ENCODE measurements at regions not wholly inside any gene's neighbourhood (a gene's known extent, or its start where the extent isn't known, plus 50 kb on each side); places are given as distances from the start of the nearest gene placed in this dataset.

DNA sequence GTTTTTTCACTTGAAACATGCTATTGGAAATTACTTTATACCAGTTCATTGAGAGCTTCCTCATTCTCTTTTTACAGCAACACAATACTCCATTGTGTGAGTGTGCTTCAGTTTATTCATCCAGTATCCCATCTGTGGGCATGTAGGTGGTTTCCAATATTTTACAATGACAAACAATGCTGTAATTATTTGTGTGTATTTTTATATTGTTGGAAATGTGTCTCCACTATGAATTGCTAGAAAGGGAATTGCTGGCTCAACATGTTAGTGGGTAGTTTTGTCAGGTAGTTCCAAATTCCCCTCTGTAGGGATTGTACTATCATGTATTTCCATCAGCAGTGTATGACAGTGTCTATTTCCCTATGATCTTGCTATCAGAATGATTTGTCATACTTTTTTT lies 65.8 kb upstream of the MAGI1 start:
- no peaks in the 10 kb centered on the region for H3K27me3 ChIP-seq (ENCODE audit: insufficient read depth)
- no peaks in the 10 kb centered on the region for H3K4me1 ChIP-seq (ENCODE audit: insufficient read depth)
- no peaks in the 10 kb centered on the region for H3F3A ChIP-seq (replicated peaks; ENCODE audit: low read depth)
- no peak for ATAC-seq
- no peaks in the 10 kb centered on the region for H3K36me3 ChIP-seq (ENCODE audit: insufficient read depth)
- H3K4me3 Mint-ChIP-seq = no peak overlapping the region
- H3K27me3 Mint-ChIP-seq (ENCODE audit: insufficient read depth, low read depth, poor library complexity) = no peaks in the 10 kb centered on the region
- TF ChIP-seq ZNF331 (CRISPR knock-in tag; IDR thresholded peaks at IDR 0.05; ENCODE audit: low read depth) (no peak), STAT1 (IDR thresholded peaks at IDR 0.05; ENCODE audit: unreplicated experiment) (no peak), NANOG (IDR thresholded peaks at IDR 0.05; ENCODE audit: borderline replicate concordance) (no peak), ZNF114 (CRISPR knock-in tag; IDR thresholded peaks at IDR 0.05) (no peak), CREB1 (CRISPR knock-in tag; IDR thresholded peaks at IDR 0.05; ENCODE audit: low read depth) (no peak), EZH2 (IDR thresholded peaks at IDR 0.05; ENCODE audit: low read depth, unreplicated experiment) (no peak), EZH2phosphoT487 (IDR thresholded peaks at IDR 0.05; ENCODE audit: unreplicated experiment) (no peak), POLR2AphosphoS5 (IDR thresholded peaks at IDR 0.05; ENCODE audit: low read depth) (no peak), JUNB (IDR thresholded peaks at IDR 0.05; ENCODE audit: unreplicated experiment) (no peak)
- TF ChIP-seq, protein P1, sequence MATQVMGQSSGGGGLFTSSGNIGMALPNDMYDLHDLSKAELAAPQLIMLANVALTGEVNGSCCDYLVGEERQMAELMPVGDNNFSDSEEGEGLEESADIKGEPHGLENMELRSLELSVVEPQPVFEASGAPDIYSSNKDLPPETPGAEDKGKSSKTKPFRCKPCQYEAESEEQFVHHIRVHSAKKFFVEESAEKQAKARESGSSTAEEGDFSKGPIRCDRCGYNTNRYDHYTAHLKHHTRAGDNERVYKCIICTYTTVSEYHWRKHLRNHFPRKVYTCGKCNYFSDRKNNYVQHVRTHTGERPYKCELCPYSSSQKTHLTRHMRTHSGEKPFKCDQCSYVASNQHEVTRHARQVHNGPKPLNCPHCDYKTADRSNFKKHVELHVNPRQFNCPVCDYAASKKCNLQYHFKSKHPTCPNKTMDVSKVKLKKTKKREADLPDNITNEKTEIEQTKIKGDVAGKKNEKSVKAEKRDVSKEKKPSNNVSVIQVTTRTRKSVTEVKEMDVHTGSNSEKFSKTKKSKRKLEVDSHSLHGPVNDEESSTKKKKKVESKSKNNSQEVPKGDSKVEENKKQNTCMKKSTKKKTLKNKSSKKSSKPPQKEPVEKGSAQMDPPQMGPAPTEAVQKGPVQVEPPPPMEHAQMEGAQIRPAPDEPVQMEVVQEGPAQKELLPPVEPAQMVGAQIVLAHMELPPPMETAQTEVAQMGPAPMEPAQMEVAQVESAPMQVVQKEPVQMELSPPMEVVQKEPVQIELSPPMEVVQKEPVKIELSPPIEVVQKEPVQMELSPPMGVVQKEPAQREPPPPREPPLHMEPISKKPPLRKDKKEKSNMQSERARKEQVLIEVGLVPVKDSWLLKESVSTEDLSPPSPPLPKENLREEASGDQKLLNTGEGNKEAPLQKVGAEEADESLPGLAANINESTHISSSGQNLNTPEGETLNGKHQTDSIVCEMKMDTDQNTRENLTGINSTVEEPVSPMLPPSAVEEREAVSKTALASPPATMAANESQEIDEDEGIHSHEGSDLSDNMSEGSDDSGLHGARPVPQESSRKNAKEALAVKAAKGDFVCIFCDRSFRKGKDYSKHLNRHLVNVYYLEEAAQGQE (IDR thresholded peaks at IDR 0.05; ENCODE audit: unreplicated experiment) = no peak
- TF ChIP-seq, protein P2, sequence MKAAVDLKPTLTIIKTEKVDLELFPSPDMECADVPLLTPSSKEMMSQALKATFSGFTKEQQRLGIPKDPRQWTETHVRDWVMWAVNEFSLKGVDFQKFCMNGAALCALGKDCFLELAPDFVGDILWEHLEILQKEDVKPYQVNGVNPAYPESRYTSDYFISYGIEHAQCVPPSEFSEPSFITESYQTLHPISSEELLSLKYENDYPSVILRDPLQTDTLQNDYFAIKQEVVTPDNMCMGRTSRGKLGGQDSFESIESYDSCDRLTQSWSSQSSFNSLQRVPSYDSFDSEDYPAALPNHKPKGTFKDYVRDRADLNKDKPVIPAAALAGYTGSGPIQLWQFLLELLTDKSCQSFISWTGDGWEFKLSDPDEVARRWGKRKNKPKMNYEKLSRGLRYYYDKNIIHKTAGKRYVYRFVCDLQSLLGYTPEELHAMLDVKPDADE (IDR thresholded peaks at IDR 0.05) = no peak
- TF ChIP-seq, protein P3, sequence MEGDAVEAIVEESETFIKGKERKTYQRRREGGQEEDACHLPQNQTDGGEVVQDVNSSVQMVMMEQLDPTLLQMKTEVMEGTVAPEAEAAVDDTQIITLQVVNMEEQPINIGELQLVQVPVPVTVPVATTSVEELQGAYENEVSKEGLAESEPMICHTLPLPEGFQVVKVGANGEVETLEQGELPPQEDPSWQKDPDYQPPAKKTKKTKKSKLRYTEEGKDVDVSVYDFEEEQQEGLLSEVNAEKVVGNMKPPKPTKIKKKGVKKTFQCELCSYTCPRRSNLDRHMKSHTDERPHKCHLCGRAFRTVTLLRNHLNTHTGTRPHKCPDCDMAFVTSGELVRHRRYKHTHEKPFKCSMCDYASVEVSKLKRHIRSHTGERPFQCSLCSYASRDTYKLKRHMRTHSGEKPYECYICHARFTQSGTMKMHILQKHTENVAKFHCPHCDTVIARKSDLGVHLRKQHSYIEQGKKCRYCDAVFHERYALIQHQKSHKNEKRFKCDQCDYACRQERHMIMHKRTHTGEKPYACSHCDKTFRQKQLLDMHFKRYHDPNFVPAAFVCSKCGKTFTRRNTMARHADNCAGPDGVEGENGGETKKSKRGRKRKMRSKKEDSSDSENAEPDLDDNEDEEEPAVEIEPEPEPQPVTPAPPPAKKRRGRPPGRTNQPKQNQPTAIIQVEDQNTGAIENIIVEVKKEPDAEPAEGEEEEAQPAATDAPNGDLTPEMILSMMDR (conservative IDR thresholded peaks at IDR 0.05; ENCODE audit: low read depth in 2 of 2) = no peak
- TF ChIP-seq, protein P4, sequence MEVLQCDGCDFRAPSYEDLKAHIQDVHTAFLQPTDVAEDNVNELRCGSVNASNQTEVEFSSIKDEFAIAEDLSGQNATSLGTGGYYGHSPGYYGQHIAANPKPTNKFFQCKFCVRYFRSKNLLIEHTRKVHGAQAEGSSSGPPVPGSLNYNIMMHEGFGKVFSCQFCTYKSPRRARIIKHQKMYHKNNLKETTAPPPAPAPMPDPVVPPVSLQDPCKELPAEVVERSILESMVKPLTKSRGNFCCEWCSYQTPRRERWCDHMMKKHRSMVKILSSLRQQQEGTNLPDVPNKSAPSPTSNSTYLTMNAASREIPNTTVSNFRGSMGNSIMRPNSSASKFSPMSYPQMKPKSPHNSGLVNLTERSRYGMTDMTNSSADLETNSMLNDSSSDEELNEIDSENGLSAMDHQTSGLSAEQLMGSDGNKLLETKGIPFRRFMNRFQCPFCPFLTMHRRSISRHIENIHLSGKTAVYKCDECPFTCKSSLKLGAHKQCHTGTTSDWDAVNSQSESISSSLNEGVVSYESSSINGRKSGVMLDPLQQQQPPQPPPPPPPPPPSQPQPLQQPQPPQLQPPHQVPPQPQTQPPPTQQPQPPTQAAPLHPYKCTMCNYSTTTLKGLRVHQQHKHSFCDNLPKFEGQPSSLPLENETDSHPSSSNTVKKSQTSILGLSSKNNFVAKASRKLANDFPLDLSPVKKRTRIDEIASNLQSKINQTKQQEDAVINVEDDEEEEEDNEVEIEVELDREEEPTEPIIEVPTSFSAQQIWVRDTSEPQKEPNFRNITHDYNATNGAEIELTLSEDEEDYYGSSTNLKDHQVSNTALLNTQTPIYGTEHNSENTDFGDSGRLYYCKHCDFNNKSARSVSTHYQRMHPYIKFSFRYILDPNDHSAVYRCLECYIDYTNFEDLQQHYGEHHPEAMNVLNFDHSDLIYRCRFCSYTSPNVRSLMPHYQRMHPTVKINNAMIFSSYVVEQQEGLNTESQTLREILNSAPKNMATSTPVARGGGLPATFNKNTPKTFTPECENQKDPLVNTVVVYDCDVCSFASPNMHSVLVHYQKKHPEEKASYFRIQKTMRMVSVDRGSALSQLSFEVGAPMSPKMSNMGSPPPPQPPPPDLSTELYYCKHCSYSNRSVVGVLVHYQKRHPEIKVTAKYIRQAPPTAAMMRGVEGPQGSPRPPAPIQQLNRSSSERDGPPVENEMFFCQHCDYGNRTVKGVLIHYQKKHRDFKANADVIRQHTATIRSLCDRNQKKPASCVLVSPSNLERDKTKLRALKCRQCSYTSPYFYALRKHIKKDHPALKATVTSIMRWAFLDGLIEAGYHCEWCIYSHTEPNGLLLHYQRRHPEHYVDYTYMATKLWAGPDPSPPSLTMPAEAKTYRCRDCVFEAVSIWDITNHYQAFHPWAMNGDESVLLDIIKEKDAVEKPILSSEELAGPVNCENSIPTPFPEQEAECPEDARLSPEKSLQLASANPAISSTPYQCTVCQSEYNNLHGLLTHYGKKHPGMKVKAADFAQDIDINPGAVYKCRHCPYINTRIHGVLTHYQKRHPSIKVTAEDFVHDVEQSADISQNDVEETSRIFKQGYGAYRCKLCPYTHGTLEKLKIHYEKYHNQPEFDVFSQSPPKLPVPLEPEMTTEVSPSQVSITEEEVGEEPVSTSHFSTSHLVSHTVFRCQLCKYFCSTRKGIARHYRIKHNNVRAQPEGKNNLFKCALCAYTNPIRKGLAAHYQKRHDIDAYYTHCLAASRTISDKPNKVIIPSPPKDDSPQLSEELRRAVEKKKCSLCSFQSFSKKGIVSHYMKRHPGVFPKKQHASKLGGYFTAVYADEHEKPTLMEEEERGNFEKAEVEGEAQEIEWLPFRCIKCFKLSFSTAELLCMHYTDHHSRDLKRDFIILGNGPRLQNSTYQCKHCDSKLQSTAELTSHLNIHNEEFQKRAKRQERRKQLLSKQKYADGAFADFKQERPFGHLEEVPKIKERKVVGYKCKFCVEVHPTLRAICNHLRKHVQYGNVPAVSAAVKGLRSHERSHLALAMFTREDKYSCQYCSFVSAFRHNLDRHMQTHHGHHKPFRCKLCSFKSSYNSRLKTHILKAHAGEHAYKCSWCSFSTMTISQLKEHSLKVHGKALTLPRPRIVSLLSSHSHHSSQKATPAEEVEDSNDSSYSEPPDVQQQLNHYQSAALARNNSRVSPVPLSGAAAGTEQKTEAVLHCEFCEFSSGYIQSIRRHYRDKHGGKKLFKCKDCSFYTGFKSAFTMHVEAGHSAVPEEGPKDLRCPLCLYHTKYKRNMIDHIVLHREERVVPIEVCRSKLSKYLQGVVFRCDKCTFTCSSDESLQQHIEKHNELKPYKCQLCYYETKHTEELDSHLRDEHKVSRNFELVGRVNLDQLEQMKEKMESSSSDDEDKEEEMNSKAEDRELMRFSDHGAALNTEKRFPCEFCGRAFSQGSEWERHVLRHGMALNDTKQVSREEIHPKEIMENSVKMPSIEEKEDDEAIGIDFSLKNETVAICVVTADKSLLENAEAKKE (CRISPR knock-in tag; IDR thresholded peaks at IDR 0.05) = no peak
- no peak overlapping the region for H3K27ac ChIP-seq (ENCODE audit: low read depth)
- H3K4me3 ChIP-seq = no peak overlapping the region
- no peaks in the 10 kb centered on the region for H3K79me2 ChIP-seq (replicated peaks; ENCODE audit: insufficient read depth)
- no peak overlapping the region for H3K27ac Mint-ChIP-seq
- H2AFZ ChIP-seq = no peak overlapping the region
- no peak overlapping the region for H3K4me2 ChIP-seq
- no peaks in the 10 kb centered on the region for H3K36me3 Mint-ChIP-seq (ENCODE audit: low read depth)
- no peaks in the 10 kb centered on the region for H4K20me1 ChIP-seq (replicated peaks; ENCODE audit: insufficient read depth)
- H3K9me2 ChIP-seq (ENCODE audit: insufficient read depth) = no peaks in the 10 kb centered on the region
- peaks cover 10% of the 10 kb centered on the region; the same call in 2 of the 3 replicates for H3K4me1 Mint-ChIP-seq
- no peaks in the 10 kb centered on the region for H3K9me3 Mint-ChIP-seq
- DNase-seq (ENCODE audit: low spot score) = no peak

Data from GM23338 (cell line).